Panc1 (cell line): ENCODE measurements at regions not wholly inside any gene's neighbourhood (a gene's known extent, or its start where the extent isn't known, plus 50 kb on each side); places are given as distances from the start of the nearest gene placed in this dataset.

Source experiments
- ATAC-seq: fragments of 200-7000 bp; cut with Tn5 transposase; 2 replicates; pipeline ENCODE4 v1.9.1; 2020; ENCODE audit warnings: mild to moderate bottlenecking, moderate library complexity
- BruUV-seq: library from RNA; stranded (reverse); fragments of 400-500 nt; replicated peaks from 2 replicates; lab custom pipeline; 2021; lab: Mats Ljungman, UMichigan
- CTCF ChIA-PET: fragments of 300-600 bp; sonication (Branson Sonifier 250); formaldehyde crosslinking; loops from one replicate; lab custom pipeline; 2022; ENCODE audit warnings: antibody characterized with exemption; lab: Charles Lee
- POLR2A ChIA-PET: fragments of 300-600 bp; sonication (Branson Sonifier 250); formaldehyde crosslinking; loops from one replicate; lab custom pipeline; 2022; ENCODE audit warnings: antibody characterized with exemption; lab: Charles Lee
- DNase-seq: peaks from one replicate; pipeline ENCODE4 v3.0.0-alpha.2; 2010; ENCODE audit warnings: low read depth, low spot score
- H3K27ac ChIP-seq: 2 replicates; pipeline ENCODE4 v1.5.1; 2011; ENCODE audit warnings: mild to moderate bottlenecking, low read length, inconsistent platforms
- H3K27me3 ChIP-seq: fragments of 200-500 bp; sonication (Bioruptor generic); 2 replicates; pipeline ENCODE4 v1.6.0; 2014; ENCODE audit warnings: low read length, inconsistent platforms; ENCODE audit not compliant: control insufficient read depth, insufficient read depth
- H3K36me3 ChIP-seq: fragments of 200-500 bp; sonication (Bioruptor generic); 2 replicates; pipeline ENCODE4 v1.5.1; 2014; ENCODE audit warnings: inconsistent platforms, mild to moderate bottlenecking, low read length, moderate library complexity; ENCODE audit not compliant: control insufficient read depth, insufficient read depth
- H3K4me1 ChIP-seq: 2 replicates; pipeline ENCODE4 v1.5.1; 2011; ENCODE audit warnings: inconsistent platforms, mild to moderate bottlenecking, low read length, moderate library complexity; ENCODE audit not compliant: control insufficient read depth, insufficient read depth
- H3K4me3 ChIP-seq, 2 experiments: 2 replicates each; pipeline ENCODE4 v1.5.1; 2011 to 2012; ENCODE audit warnings: low read depth in 2 of 2, low read length in 2 of 2, mild to moderate bottlenecking in 2 of 2, inconsistent platforms in 1 of 2, moderate library complexity in 1 of 2
- H3K9me3 ChIP-seq: fragments of 200-500 bp; sonication (Bioruptor generic); 2 replicates; pipeline ENCODE4 v1.5.1; 2014; ENCODE audit warnings: low read depth, mild to moderate bottlenecking, inconsistent platforms, low read length, moderate library complexity; ENCODE audit not compliant: control insufficient read depth, insufficient read depth
- POLR2AphosphoS5 ChIP-seq: IDR thresholded peaks from 2 replicates; pipeline ENCODE4 v1.6.1; 2012; ENCODE audit warnings: mild to moderate bottlenecking, low read depth, low read length, moderate library complexity
- REST ChIP-seq, 2 experiments: IDR thresholded peaks; 2 replicates each; pipeline ENCODE4 v1.6.1; 2011 to 2012; ENCODE audit warnings: low read depth in 2 of 2, control low read depth in 1 of 2, low read length in 1 of 2, mild to moderate bottlenecking in 1 of 2, moderate library complexity in 1 of 2; ENCODE audit not compliant: insufficient read depth in 1 of 2
- SIN3A ChIP-seq: IDR thresholded peaks from 2 replicates; pipeline ENCODE4 v1.6.1; 2012; ENCODE audit warnings: low read depth, mild to moderate bottlenecking, low read length, moderate library complexity, borderline replicate concordance; ENCODE audit not compliant: insufficient read depth
- TCF7L2 ChIP-seq: IDR thresholded peaks from 2 replicates; pipeline ENCODE4 v1.6.1; 2011; ENCODE audit warnings: mild to moderate bottlenecking, low read depth, low read length, inconsistent platforms
- in situ Hi-C: cut with HindIII; loops from 2 replicates; pipeline ENCODE4 v1.10.0; 2016; ENCODE audit warnings: low sequenced_read_pairs, low pct_unique_long_range_greater_than_20kb
- intact Hi-C: fragments of 100-400 bp; cut with micrococcal nuclease; formaldehyde crosslinking; loops from one replicate; pipeline ENCODE4 v1.10.0; 2022; ENCODE audit not compliant: unreplicated experiment
- TF ChIP-seq, protein P1 (sequence below): fragments of 450-650 bp; IDR thresholded peaks from 2 replicates; pipeline ENCODE4 v1.5.1; 2017; ENCODE audit warnings: mild to moderate bottlenecking

- ChIA-PET CTCF (no interaction called here), POLR2A (interaction anchor here (0.5 kb wide), 1 partner anchor 1086 kb away, joined by 5 read pairs; no protein-coding TSS in a partner anchor)
- Histone ChIP-seq H3K4me3 (no peak overlapping the region), H3K4me1 (no peaks in the 10 kb centered on the region), H3K36me3 (no peaks in the 10 kb centered on the region), H3K27me3 (no peaks in the 10 kb centered on the region), H3K9me3 (no peaks in the 10 kb centered on the region), H3K27ac (no peak overlapping the region)
- intact Hi-C loops (no loop called here), in situ Hi-C loops (no loop called here)
- TF ChIP-seq, protein P1, sequence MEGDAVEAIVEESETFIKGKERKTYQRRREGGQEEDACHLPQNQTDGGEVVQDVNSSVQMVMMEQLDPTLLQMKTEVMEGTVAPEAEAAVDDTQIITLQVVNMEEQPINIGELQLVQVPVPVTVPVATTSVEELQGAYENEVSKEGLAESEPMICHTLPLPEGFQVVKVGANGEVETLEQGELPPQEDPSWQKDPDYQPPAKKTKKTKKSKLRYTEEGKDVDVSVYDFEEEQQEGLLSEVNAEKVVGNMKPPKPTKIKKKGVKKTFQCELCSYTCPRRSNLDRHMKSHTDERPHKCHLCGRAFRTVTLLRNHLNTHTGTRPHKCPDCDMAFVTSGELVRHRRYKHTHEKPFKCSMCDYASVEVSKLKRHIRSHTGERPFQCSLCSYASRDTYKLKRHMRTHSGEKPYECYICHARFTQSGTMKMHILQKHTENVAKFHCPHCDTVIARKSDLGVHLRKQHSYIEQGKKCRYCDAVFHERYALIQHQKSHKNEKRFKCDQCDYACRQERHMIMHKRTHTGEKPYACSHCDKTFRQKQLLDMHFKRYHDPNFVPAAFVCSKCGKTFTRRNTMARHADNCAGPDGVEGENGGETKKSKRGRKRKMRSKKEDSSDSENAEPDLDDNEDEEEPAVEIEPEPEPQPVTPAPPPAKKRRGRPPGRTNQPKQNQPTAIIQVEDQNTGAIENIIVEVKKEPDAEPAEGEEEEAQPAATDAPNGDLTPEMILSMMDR, result no peak
- no peak for TF ChIP-seq TCF7L2
- no peak for TF ChIP-seq POLR2AphosphoS5
- no peak for TF ChIP-seq SIN3A
- TF ChIP-seq REST (IDR thresholded peaks at IDR 0.05; ENCODE audit: insufficient read depth in 1 of 2, low read depth in 2 of 2, low read length in 1 of 2), result no peak
- ATAC-seq (no peak), DNase-seq (no peak)
- BruUV-seq, result no TSS peak
Measured at GRCh38 chr13:70424928-70425327, 316.7 kb upstream of the KLHL1 start.

GRCh38 chr13:70424428-70424827 is 316.2 kb upstream of the KLHL1 start:
- ChIA-PET CTCF (no interaction called here), POLR2A (no interaction called here)
- H3K27ac ChIP-seq, result no peak overlapping the region
- BruUV-seq, result no TSS peak
- H3K27me3 ChIP-seq, result no peaks in the 10 kb centered on the region
- H3K36me3 ChIP-seq, result no peaks in the 10 kb centered on the region
- no peaks in the 10 kb centered on the region for H3K4me1 ChIP-seq
- in situ Hi-C loops, result no loop called here
- no peak overlapping the region for H3K4me3 ChIP-seq
- ATAC-seq (no peak), DNase-seq (no peak)
- intact Hi-C loops, result no loop called here
- TF ChIP-seq REST (IDR thresholded peaks at IDR 0.05; ENCODE audit: insufficient read depth in 1 of 2, low read depth in 2 of 2, low read length in 1 of 2) (no peak), POLR2AphosphoS5 (no peak), SIN3A (no peak), TCF7L2 (no peak)
- TF ChIP-seq, protein P1, result no peak
- H3K9me3 ChIP-seq, result no peaks in the 10 kb centered on the region
